Astrocyte of the hippocampus (primary cell): ENCODE measurements at regions not wholly inside any gene's neighbourhood (a gene's known extent, or its start where the extent isn't known, plus 50 kb on each side); places are given as distances from the start of the nearest gene placed in this dataset.
"Not testable (repeated sequence)": the region's sequence is repeated elsewhere in the genome, so short reads cannot be mapped to it uniquely, and the experiment has no call there.

Experiments used
- DNase-seq: peaks from one replicate; pipeline ENCODE4 v3.0.0; 2011; ENCODE audit warnings: low read depth, low spot score

DNA sequence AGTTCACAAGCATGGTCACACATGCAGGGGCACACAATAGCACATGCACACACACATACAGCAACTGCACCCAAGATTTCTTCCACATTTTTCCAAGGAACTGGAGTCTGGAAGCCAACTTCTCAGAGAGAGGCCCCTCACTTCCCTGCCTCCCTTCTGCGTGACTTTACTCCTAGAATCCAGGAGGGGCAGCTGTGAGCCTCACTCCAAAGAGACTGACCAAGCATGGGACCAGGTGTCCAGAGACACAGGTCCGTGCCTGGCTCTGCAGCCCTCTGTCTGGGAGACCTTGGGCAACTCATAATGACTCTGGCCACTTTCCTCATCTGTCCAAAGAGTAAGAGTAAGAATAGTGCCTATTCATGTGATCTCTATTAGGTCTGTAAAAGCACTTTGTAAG is 104.7 kb upstream of the TMEM132E start:
- no peak for DNase-seq

- no peak for DNase-seq
Observed at GRCh38 chr17:34472363-34472762, 107.0 kb upstream of the TMEM132E start.

GRCh38 chr17:34471278-34471677 is 108.1 kb upstream of the TMEM132E start:
- DNase-seq, result not testable (repeated sequence)

- DNase-seq, result no peak
Observed at GRCh38 chr17:34465789-34466188, 102.8 kb upstream of the CCL1 start.

GRCh38 chr17:34464812-34465211 is 101.8 kb upstream of the CCL1 start:
- DNase-seq, result no peak

DNA sequence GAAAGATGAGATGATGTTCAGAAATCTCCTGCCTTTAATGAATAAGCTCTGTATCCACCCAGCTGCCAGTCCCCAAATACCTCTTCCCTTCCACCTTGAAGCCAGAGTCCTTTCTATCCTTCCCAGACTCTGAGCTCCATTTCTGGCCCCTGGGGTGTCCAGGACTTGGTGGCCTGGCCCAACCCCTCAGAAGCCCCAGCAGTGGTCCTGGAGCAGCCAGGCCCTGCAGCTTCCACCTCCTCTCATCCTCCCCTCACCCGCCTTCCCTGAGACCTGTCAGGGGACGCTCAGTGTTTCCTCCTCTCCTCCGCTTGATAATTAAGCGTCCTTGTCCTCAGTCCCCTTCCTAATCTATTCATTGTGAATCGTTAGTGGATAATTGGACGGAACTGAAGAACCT is 95.2 kb upstream of the CCL1 start:
- DNase-seq, result no peak

DNA sequence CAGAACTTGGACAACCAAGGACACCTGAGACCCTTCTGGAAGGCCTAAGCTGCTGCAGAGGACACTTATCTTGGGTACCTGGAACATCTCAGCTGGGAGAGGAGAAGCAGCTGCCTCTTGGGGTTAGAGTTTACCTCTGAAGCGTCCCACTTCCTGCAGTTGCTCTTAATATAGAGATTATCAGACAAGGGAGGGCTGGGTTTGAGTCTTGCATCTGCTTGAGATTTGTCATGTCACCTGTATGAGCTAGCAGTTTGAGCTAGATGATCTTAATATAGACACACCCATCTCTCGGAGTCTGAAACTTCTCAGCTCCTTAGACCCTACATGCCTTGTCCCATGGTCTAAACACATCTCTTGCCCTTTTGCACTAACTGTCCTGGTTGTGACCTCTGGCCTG is 93.1 kb upstream of the CCL1 start:
- no peak for DNase-seq

DNA sequence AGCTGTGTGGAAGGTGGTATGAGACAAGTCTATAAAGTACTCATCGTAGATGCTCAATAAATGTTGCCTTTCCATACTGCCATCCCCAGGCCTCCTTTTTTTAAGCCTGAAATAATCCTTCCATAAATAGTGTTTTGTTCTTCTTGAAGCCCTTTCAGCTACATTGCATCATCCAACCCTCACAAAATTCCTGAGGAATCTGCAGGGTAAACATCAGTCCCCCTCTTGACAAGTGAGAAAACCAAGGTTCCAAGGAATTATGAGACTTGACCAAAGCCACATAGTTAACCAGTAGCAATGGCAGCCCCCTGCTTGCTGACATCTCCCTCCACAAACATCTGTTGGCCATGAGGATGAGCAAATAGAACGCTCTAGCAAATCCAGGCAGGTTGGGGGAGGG is 89.7 kb upstream of the CCL1 start:
- no peak for DNase-seq

DNA sequence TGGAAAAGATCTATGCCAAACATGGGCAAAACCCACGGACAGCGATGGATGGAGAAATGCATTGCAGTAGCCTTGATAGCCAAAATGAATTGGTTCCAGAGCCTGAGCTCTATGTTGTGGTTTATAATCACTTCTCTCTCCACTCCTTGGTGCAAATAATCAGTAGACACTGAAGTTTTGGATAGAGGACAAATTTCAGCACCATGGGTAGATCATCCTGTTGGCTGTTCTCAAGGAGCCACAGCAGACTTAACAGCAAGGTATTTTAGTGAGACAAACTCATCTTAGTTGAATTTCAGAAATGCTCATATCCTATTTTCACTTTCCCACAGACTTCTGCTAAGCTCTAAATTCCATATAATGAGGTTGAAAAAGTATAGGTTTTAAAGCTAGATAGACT is 88.3 kb upstream of the CCL1 start:
- DNase-seq, result peak; percentile 7

- no peak for DNase-seq
Observed at GRCh38 chr17:34447406-34447805, 84.4 kb upstream of the CCL1 start.

- DNase-seq, result no peak
Observed at GRCh38 chr17:34445101-34445500, 82.1 kb upstream of the CCL1 start.

GRCh38 chr17:34443619-34444469 is 80.8 kb upstream of the CCL1 start:
- peak; percentile 5 for DNase-seq

GRCh38 chr17:34442387-34443111 is 79.5 kb upstream of the CCL1 start:
- DNase-seq, result no peak

DNA sequence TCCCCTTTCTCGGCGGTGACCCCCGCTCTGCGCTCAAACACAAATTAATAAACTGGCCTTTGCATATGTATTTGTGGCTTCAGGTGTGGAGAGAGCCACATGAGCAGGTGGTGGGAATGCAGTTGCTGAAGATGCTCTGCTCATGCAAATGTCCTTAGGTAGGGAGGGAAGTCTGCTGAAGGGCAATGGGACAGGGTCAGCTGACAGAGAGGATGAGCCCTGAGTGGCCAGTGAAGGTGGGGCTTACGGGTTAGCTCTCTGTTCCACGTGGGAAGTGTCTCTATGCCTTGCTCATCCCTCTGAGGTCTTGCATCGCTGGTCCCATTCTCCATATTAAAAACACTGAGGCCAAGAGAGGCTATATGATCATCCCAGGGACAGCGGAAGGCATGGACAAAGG is 74.2 kb upstream of the CCL1 start:
- no peak for DNase-seq

DNA sequence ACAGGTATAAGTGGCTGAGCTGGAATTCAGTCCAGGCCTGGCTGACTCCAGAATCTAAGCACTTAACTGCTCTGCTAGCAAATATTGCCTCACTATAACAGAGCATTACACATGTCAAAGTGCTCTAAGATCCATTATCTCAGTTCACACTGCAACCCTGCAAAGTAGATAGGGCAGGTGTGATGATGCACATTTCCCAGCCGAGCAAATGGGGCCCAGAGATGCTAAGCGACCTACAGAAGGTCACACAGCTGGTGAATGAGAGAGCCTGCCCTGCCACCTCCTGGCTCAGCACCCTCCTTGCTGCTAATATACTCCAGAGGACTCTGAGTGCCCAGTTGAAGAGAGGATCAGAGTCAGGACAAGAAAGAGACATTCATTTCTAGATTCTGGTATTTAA is 73.6 kb upstream of the CCL1 start:
- no peak for DNase-seq

DNA sequence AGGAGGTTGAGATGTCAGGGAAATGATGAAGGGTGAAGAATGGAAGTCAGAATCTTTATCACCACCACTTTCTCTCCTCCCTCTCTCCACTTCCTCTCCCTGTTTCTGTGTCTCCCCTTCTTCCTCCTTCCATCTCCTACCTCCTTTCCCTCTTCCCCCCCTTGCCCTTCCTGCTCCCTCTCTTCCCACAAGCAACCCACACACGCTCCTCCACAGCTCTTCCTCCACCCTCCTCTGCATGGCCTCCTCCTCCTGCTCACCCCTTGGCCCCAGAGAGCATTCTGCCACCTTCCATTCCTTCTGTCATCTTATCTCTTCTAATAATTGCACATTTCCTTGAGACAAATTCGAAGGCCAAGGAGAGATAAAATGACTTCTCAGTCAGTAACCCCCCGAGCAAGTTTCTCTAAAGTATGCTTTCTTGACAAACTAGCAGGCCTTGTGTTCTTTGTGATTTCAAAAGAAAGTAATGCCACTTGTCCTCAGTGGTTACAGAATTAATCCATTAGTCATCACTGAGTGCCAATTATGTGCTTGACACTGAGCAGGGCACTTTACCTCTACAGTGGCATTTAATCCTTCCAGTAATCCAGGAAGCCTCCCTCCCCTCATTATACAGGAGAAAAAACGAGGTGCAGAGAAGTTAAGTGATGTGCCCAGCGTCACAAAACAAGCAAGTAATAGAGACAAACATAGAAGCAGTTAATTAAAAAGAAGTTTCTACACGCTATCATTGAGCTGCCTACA is 72.3 kb upstream of the CCL1 start:
- no peak for DNase-seq

DNA sequence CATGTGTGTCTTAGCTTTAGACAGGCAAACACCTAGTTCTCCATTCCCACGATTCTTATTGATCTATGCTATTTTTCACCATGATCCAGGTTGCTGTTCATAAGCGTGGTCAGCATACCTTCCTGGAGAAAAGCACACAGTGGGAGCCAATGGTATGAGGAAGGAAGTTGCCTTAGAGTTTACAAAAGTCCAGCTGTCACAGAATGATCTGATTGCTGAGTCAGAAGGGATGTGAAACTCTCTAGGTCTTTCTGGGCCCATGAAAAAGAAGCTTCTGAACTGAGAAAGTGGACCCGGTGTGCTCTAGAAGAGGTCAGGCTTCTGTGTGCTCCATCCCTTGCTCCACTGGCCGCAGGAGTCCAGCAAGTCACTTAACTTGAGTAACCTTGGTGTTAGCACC is 71.0 kb upstream of the CCL1 start:
- DNase-seq, result no peak

DNA sequence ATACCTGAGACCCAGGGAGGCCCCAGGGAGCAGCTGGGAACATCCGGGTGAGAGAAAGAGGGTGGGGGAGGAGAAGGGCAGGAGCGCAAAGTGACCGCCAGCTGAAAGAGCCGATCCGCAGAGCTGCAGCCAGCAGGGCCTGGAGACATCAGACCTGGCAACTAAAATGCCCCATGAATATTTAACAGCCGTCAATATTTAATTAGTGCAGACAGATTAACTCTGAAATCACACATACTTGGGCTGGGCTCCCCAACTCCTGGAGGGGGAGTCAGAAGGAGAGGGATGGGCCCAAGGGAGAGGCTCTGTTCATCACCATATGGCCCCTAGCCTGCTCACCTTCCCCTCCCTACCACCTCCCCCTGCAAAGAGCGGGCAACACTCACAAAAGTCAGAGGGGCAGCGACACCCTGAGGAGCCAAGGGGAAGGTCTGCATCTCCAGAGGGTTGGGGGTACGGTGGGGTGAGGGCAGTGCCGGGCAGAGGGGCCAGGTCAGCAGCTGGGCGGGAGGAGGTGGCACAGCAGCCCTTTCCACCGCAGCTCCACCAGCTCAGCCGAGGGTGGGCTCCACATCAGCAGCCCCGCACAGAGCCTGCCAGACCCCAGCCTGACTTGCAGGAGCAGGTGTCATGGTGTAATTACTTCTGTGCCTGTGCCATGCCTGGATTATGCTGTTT is 61.9 kb upstream of the CCL1 start:
- DNase-seq, result no peak

- no peak for DNase-seq
Observed at GRCh38 chr17:34423978-34424813, 61.2 kb upstream of the CCL1 start.

- DNase-seq, result not testable (repeated sequence)
Observed at GRCh38 chr17:34423315-34423714, 60.3 kb upstream of the CCL1 start.

- no peak for DNase-seq
Observed at GRCh38 chr17:34420900-34421299, 57.9 kb upstream of the CCL1 start.
